HEK293 (cell line): ENCODE measurements at regions not wholly inside any gene's neighbourhood (a gene's known extent, or its start where the extent isn't known, plus 50 kb on each side); places are given as distances from the start of the nearest gene placed in this dataset.

Experiments used
- CTCF ChIA-PET: fragments of 350-600 bp; formaldehyde crosslinking; extraction: SDS; loops from one replicate; lab custom pipeline; 2021; ENCODE audit warnings: antibody characterized with exemption; lab: Yijun Ruan, JAX
- POLR2A ChIA-PET: fragments of 300-600 bp; formaldehyde crosslinking; extraction: SDS; loops from one replicate; lab custom pipeline; 2020; ENCODE audit warnings: antibody characterized with exemption, inconsistent platforms; lab: Yijun Ruan, JAX
- H3K27ac ChIP-seq: fragments of 200-500 bp; sonication (Bioruptor generic); 2 replicates; pipeline ENCODE4 v1.5.1; 2014; ENCODE audit warnings: low read depth, low read length, control low read depth, inconsistent platforms; ENCODE audit errors: extremely low read depth
- H3K36me3 ChIP-seq, 2 experiments: fragments of 200-500 bp in 1 of 2; sonication (Bioruptor generic) in 1 of 2; 1 replicate in 1 of 2; 2 replicates in 1 of 2; pipeline ENCODE4 v1.5.1; 2014 to 2017; ENCODE audit warnings: inconsistent platforms in 2 of 2, low read length in 2 of 2; ENCODE audit not compliant: control insufficient read depth in 2 of 2, insufficient read depth in 1 of 2
- H3K4me1 ChIP-seq: fragments of 200-500 bp; sonication (Bioruptor generic); 2 replicates; pipeline ENCODE4 v1.5.1; 2014; ENCODE audit warnings: mild to moderate bottlenecking, low read length, inconsistent platforms; ENCODE audit not compliant: control insufficient read depth, insufficient read depth
- H3K4me3 ChIP-seq: 2 replicates; pipeline ENCODE4 v1.5.1; 2011; ENCODE audit warnings: low read depth, mild to moderate bottlenecking, control low read depth, low read length, moderate library complexity
- H3K9me3 ChIP-seq: fragments of 200-500 bp; sonication (Bioruptor generic); 2 replicates; pipeline ENCODE4 v1.5.1; 2014; ENCODE audit warnings: low read depth, low read length, inconsistent platforms; ENCODE audit not compliant: control insufficient read depth, insufficient read depth
- AEBP2 ChIP-seq: fragments of 450-650 bp; formaldehyde crosslinking; IDR thresholded peaks from 2 replicates; pipeline ENCODE4 v1.5.1; 2016; ENCODE audit warnings: missing biosample characterization, missing genetic modification characterization, borderline replicate concordance
- GLIS1 ChIP-seq: fragments of 450-650 bp; formaldehyde crosslinking; IDR thresholded peaks from 2 replicates; pipeline ENCODE4 v1.5.1; 2016; ENCODE audit warnings: missing biosample characterization, missing genetic modification characterization
- OVOL3 ChIP-seq: fragments of 450-650 bp; formaldehyde crosslinking; IDR thresholded peaks from 2 replicates; pipeline ENCODE4 v1.5.1; 2016; ENCODE audit warnings: missing biosample characterization, missing genetic modification characterization
- SP3 ChIP-seq: fragments of 450-650 bp; formaldehyde crosslinking; IDR thresholded peaks from 2 replicates; pipeline ENCODE4 v1.5.1; 2016; ENCODE audit warnings: missing biosample characterization, missing genetic modification characterization
- TSHZ1 ChIP-seq: fragments of 450-650 bp; formaldehyde crosslinking; IDR thresholded peaks from 2 replicates; pipeline ENCODE4 v1.5.1; 2016; ENCODE audit warnings: missing biosample characterization, missing genetic modification characterization, borderline replicate concordance
- ZNF10 ChIP-seq: fragments of 450-650 bp; formaldehyde crosslinking; IDR thresholded peaks from 2 replicates; pipeline ENCODE4 v1.5.1; 2017; ENCODE audit warnings: missing biosample characterization, missing genetic modification characterization
- ZNF169 ChIP-seq: fragments of 450-650 bp; formaldehyde crosslinking; IDR thresholded peaks from 2 replicates; pipeline ENCODE4 v1.5.1; 2016; ENCODE audit warnings: missing biosample characterization, missing genetic modification characterization
- ZNF202 ChIP-seq: fragments of 450-650 bp; formaldehyde crosslinking; IDR thresholded peaks from 2 replicates; pipeline ENCODE4 v1.5.1; 2016; ENCODE audit warnings: missing biosample characterization, missing genetic modification characterization, borderline replicate concordance
- ZNF391 ChIP-seq: fragments of 450-650 bp; formaldehyde crosslinking; IDR thresholded peaks from 2 replicates; pipeline ENCODE4 v1.5.1; 2016; ENCODE audit warnings: low read depth, missing biosample characterization, missing genetic modification characterization, borderline replicate concordance
- ZNF426 ChIP-seq: fragments of 450-650 bp; formaldehyde crosslinking; IDR thresholded peaks from 2 replicates; pipeline ENCODE4 v1.5.1; 2017; ENCODE audit warnings: missing biosample characterization, missing genetic modification characterization, mild to moderate bottlenecking, inconsistent platforms, moderate library complexity
- ZNF549 ChIP-seq: fragments of 450-650 bp; IDR thresholded peaks from 2 replicates; pipeline ENCODE4 v1.5.1; 2018; ENCODE audit warnings: missing biosample characterization, missing genetic modification characterization, mild to moderate bottlenecking, inconsistent platforms, moderate library complexity
- ZNF623 ChIP-seq: fragments of 450-650 bp; formaldehyde crosslinking; IDR thresholded peaks from 2 replicates; pipeline ENCODE4 v1.5.1; 2016; ENCODE audit warnings: missing biosample characterization, missing genetic modification characterization
- ZNF624 ChIP-seq: fragments of 450-650 bp; formaldehyde crosslinking; IDR thresholded peaks from 2 replicates; pipeline ENCODE4 v1.5.1; 2017; ENCODE audit warnings: missing biosample characterization, missing genetic modification characterization
- ZNF629 ChIP-seq: fragments of 450-650 bp; formaldehyde crosslinking; IDR thresholded peaks from 2 replicates; pipeline ENCODE4 v1.5.1; 2017; ENCODE audit warnings: missing biosample characterization, missing genetic modification characterization
- ZNF660 ChIP-seq: fragments of 450-650 bp; IDR thresholded peaks from 2 replicates; pipeline ENCODE4 v1.5.1; 2018; ENCODE audit warnings: missing biosample characterization, mild to moderate bottlenecking, missing genetic modification characterization
- ZNF792 ChIP-seq: fragments of 450-650 bp; formaldehyde crosslinking; IDR thresholded peaks from 2 replicates; pipeline ENCODE4 v1.5.1; 2016; ENCODE audit warnings: missing biosample characterization, missing genetic modification characterization

DNA sequence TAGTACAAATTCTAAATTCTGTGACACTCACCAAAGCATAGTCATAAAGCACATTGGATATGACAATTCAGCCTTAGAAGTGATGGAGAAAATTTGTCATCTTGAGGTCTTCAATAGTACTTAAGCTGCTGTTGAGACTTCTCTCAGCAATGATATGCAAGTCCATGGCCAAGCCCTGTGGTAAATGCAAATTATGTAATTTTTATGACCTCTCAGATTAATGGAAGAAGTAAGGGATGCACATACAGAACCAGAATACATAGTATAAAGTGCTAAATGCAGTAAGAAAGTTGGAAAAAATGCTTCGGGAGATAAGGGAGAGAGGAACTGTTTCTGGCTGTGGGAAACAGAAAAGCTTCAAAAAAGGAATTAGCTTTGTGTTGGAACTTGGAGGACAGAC lies 700.7 kb downstream of the RNF144B start:
- TF ChIP-seq ZNF549 (tag by site-specific recombination) (no peak), OVOL3 (no peak), ZNF624 (tag by site-specific recombination) (no peak)
- H3K27ac ChIP-seq: no peak overlapping the region
- H3K4me3 ChIP-seq: no peak overlapping the region
- POLR2A ChIA-PET: no interaction called here
- H3K9me3 ChIP-seq: no peaks in the 10 kb centered on the region
- CTCF ChIA-PET: no interaction called here
- no peaks in the 10 kb centered on the region for H3K36me3 ChIP-seq
- no peaks in the 10 kb centered on the region; the same call in 1 of the 2 replicates for H3K4me1 ChIP-seq

- no peaks in the 10 kb centered on the region for H3K36me3 ChIP-seq
- POLR2A ChIA-PET: interaction anchor here (0.6 kb wide), 1 partner anchor 503 kb away, joined by 3 read pairs; no protein-coding TSS in a partner anchor
Measured at GRCh38 chr6:19100752-19101151, 713.6 kb downstream of the RNF144B start.

GRCh38 chr6:19102936-19103335 lies 715.8 kb downstream of the RNF144B start:
- Histone ChIP-seq H3K4me1 (no peaks in the 10 kb centered on the region), H3K36me3 (no peaks in the 10 kb centered on the region), H3K27ac (no peak overlapping the region), H3K9me3 (no peaks in the 10 kb centered on the region), H3K4me3 (no peak overlapping the region)
- POLR2A ChIA-PET: no interaction called here
- CTCF ChIA-PET: interaction anchor here (1.1 kb wide), 1 partner anchor 79 kb away, joined by 3 read pairs; no protein-coding TSS in a partner anchor
- no peak for TF ChIP-seq SP3 (tag by site-specific recombination)
- no peak for TF ChIP-seq ZNF169 (tag by site-specific recombination)

More at GRCh38 chr6:19100752-19101151, 713.6 kb downstream of the RNF144B start:
- no peak overlapping the region for H3K27ac ChIP-seq
- CTCF ChIA-PET: interaction anchor here (0.7 kb wide), 1 partner anchor 336 kb away, joined by 3 read pairs; no protein-coding TSS in a partner anchor
- TF ChIP-seq SP3 (tag by site-specific recombination) (no peak), ZNF426 (no peak), ZNF629 (tag by site-specific recombination) (no peak), ZNF10 (tag by site-specific recombination) (no peak), ZNF623 (tag by site-specific recombination) (no peak), ZNF391 (tag by site-specific recombination) (no peak), ZNF792 (no peak), ZNF202 (tag by site-specific recombination) (no peak), AEBP2 (tag by site-specific recombination) (no peak), TSHZ1 (tag by site-specific recombination) (no peak), ZNF660 (tag by site-specific recombination) (no peak), GLIS1 (tag by site-specific recombination) (no peak)
- H3K9me3 ChIP-seq: no peaks in the 10 kb centered on the region
- H3K4me1 ChIP-seq: no peaks in the 10 kb centered on the region
- no peak overlapping the region for H3K4me3 ChIP-seq
